ENCODE measurements at regions not wholly inside any gene's neighbourhood (a gene's known extent, or its start where the extent isn't known, plus 50 kb on each side); places are given as distances from the start of the nearest gene placed in this dataset.

- no peaks in the 10 kb centered on the region for H3K27me3 ChIP-seq
- H3K4me1 ChIP-seq = no peaks in the 10 kb centered on the region
- no peaks in the 10 kb centered on the region for H3K36me3 ChIP-seq
- intact Hi-C loops (cut with DNase I; ENCODE audit: low total_unique reads) = no loop called here
- H3K4me3 ChIP-seq = no peak overlapping the region
- no peak for DNase-seq (ENCODE audit: low spot score in 2 of 2)
- no peaks in the 10 kb centered on the region for H3K9me3 ChIP-seq
- H3K27ac ChIP-seq = no peak overlapping the region
- TF ChIP-seq CTCF (IDR thresholded peaks at IDR 0.05) (no peak), POLR2A (IDR thresholded peaks at IDR 0.05) (no peak), POLR2AphosphoS5 (IDR thresholded peaks at IDR 0.05) (no peak)
These were observed 362.7 kb downstream of the PTPRU start for GRCh38 chr1:29599071-29599470.

GRCh38 chr1:29597861-29598260 is 361.5 kb downstream of the PTPRU start:
- intact Hi-C loops (cut with DNase I; ENCODE audit: low total_unique reads) = no loop called here
- H3K9me3 ChIP-seq = no peaks in the 10 kb centered on the region
- H3K36me3 ChIP-seq = no peaks in the 10 kb centered on the region
- no peaks in the 10 kb centered on the region for H3K27me3 ChIP-seq
- no peak overlapping the region for H3K27ac ChIP-seq
- H3K4me3 ChIP-seq = no peak overlapping the region
- no peak for TF ChIP-seq POLR2AphosphoS5 (IDR thresholded peaks at IDR 0.05)
- no peak for TF ChIP-seq POLR2A (IDR thresholded peaks at IDR 0.05)
- TF ChIP-seq CTCF (IDR thresholded peaks at IDR 0.05) = no peak
- H3K4me1 ChIP-seq = no peaks in the 10 kb centered on the region
- no peak for DNase-seq (ENCODE audit: low spot score in 2 of 2)

GRCh38 chr1:29593601-29594382 is 357.5 kb downstream of the PTPRU start:
- TF ChIP-seq POLR2AphosphoS5 (IDR thresholded peaks at IDR 0.05) (no peak), CTCF (IDR thresholded peaks at IDR 0.05) (no peak), POLR2A (IDR thresholded peaks at IDR 0.05) (no peak)
- Histone ChIP-seq H3K9me3 (no peaks in the 10 kb centered on the region), H3K36me3 (no peaks in the 10 kb centered on the region), H3K27me3 (no peaks in the 10 kb centered on the region), H3K4me3 (no peak overlapping the region), H3K4me1 (no peaks in the 10 kb centered on the region), H3K27ac (no peak overlapping the region)
- no peak for DNase-seq (ENCODE audit: low spot score in 2 of 2)
- intact Hi-C loops (cut with DNase I; ENCODE audit: low total_unique reads) = no loop called here

GRCh38 chr1:29592731-29593130 is 356.4 kb downstream of the PTPRU start:
- Histone ChIP-seq H3K9me3 (no peaks in the 10 kb centered on the region), H3K4me1 (no peaks in the 10 kb centered on the region), H3K36me3 (no peaks in the 10 kb centered on the region), H3K27ac (no peak overlapping the region), H3K4me3 (no peak overlapping the region), H3K27me3 (no peaks in the 10 kb centered on the region)
- intact Hi-C loops (cut with DNase I; ENCODE audit: low total_unique reads) = no loop called here
- no peak for TF ChIP-seq POLR2A (IDR thresholded peaks at IDR 0.05)
- no peak for TF ChIP-seq POLR2AphosphoS5 (IDR thresholded peaks at IDR 0.05)
- TF ChIP-seq CTCF (IDR thresholded peaks at IDR 0.05) = no peak
- DNase-seq (ENCODE audit: low spot score in 2 of 2) = no peak

- Histone ChIP-seq H3K4me1 (no peaks in the 10 kb centered on the region), H3K27me3 (no peaks in the 10 kb centered on the region), H3K9me3 (no peaks in the 10 kb centered on the region), H3K27ac (no peak overlapping the region), H3K4me3 (no peak overlapping the region), H3K36me3 (no peaks in the 10 kb centered on the region)
- TF ChIP-seq POLR2A (IDR thresholded peaks at IDR 0.05) (no peak), CTCF (IDR thresholded peaks at IDR 0.05) (no peak), POLR2AphosphoS5 (IDR thresholded peaks at IDR 0.05) (no peak)
- intact Hi-C loops (cut with DNase I; ENCODE audit: low total_unique reads) = no loop called here
- no peak for DNase-seq (ENCODE audit: low spot score in 2 of 2)
These were observed 355.9 kb downstream of the PTPRU start for GRCh38 chr1:29592261-29592615.
